ENCODE measurements at regions not wholly inside any gene's neighbourhood (a gene's known extent, or its start where the extent isn't known, plus 50 kb on each side); places are given as distances from the start of the nearest gene placed in this dataset.

- no peaks in the 10 kb centered on the region for H3K4me1 ChIP-seq (ENCODE audit: control insufficient read depth, insufficient read depth, low read length)
- H3K36me3 ChIP-seq (ENCODE audit: control insufficient read depth, insufficient read depth, low read length) = no peaks in the 10 kb centered on the region
- no peak overlapping the region for H3K4me3 ChIP-seq (ENCODE audit: low read depth, low read length)
- no peak overlapping the region for H3K9ac ChIP-seq (ENCODE audit: low read depth, low read length)
- H3K9me3 ChIP-seq (ENCODE audit: control insufficient read depth, insufficient read depth, low read length) = no peaks in the 10 kb centered on the region
- no peaks in the 10 kb centered on the region for H3K27me3 ChIP-seq (ENCODE audit: control insufficient read depth, insufficient read depth, low read length)
These were observed 941.2 kb downstream of the SUCLG1 start for GRCh38 chr2:83517727-83518368.

GRCh38 chr2:83516503-83516902, 942.6 kb downstream of the SUCLG1 start:
- no peaks in the 10 kb centered on the region for H3K9me3 ChIP-seq (ENCODE audit: control insufficient read depth, insufficient read depth, low read length)
- H3K4me1 ChIP-seq (ENCODE audit: control insufficient read depth, insufficient read depth, low read length) = no peaks in the 10 kb centered on the region
- no peak overlapping the region for H3K4me3 ChIP-seq (ENCODE audit: low read depth, low read length)
- H3K27me3 ChIP-seq (ENCODE audit: control insufficient read depth, insufficient read depth, low read length) = no peaks in the 10 kb centered on the region
- no peak overlapping the region for H3K9ac ChIP-seq (ENCODE audit: low read depth, low read length)
- no peaks in the 10 kb centered on the region for H3K36me3 ChIP-seq (ENCODE audit: control insufficient read depth, insufficient read depth, low read length)

- Histone ChIP-seq H3K9me3 (ENCODE audit: control insufficient read depth, insufficient read depth, low read length) (no peaks in the 10 kb centered on the region), H3K9ac (ENCODE audit: low read depth, low read length) (no peak overlapping the region), H3K4me1 (ENCODE audit: control insufficient read depth, insufficient read depth, low read length) (no peaks in the 10 kb centered on the region)
These were observed 971.6 kb downstream of the SUCLG1 start for GRCh38 chr2:83487451-83487850.

GRCh38 chr2:83481436-83481835, 977.6 kb downstream of the SUCLG1 start:
- no peaks in the 10 kb centered on the region for H3K4me1 ChIP-seq (ENCODE audit: control insufficient read depth, insufficient read depth, low read length)
- no peak overlapping the region for H3K4me3 ChIP-seq (ENCODE audit: low read depth, low read length)
- no peak overlapping the region for H3K9ac ChIP-seq (ENCODE audit: low read depth, low read length)
- H3K36me3 ChIP-seq (ENCODE audit: control insufficient read depth, insufficient read depth, low read length) = no peaks in the 10 kb centered on the region
- H3K27me3 ChIP-seq (ENCODE audit: control insufficient read depth, insufficient read depth, low read length) = no peaks in the 10 kb centered on the region
- no peaks in the 10 kb centered on the region for H3K9me3 ChIP-seq (ENCODE audit: control insufficient read depth, insufficient read depth, low read length)

More at GRCh38 chr2:83487451-83487850, 971.6 kb downstream of the SUCLG1 start:
- H3K4me3 ChIP-seq (ENCODE audit: low read depth, low read length) = no peak overlapping the region
- no peaks in the 10 kb centered on the region for H3K27me3 ChIP-seq (ENCODE audit: control insufficient read depth, insufficient read depth, low read length)
- H3K36me3 ChIP-seq (ENCODE audit: control insufficient read depth, insufficient read depth, low read length) = no peaks in the 10 kb centered on the region

- Histone ChIP-seq H3K9me3 (ENCODE audit: control insufficient read depth, insufficient read depth, low read length) (no peaks in the 10 kb centered on the region), H3K4me3 (ENCODE audit: low read depth, low read length) (no peak overlapping the region), H3K4me1 (ENCODE audit: control insufficient read depth, insufficient read depth, low read length) (no peaks in the 10 kb centered on the region), H3K9ac (ENCODE audit: low read depth, low read length) (no peak overlapping the region), H3K36me3 (ENCODE audit: control insufficient read depth, insufficient read depth, low read length) (no peaks in the 10 kb centered on the region), H3K27me3 (ENCODE audit: control insufficient read depth, insufficient read depth, low read length) (no peaks in the 10 kb centered on the region)
These were observed 981.0 kb downstream of the SUCLG1 start for GRCh38 chr2:83478037-83478436.

GRCh38 chr2:83475371-83475770, 983.7 kb downstream of the SUCLG1 start:
- no peaks in the 10 kb centered on the region for H3K36me3 ChIP-seq (ENCODE audit: control insufficient read depth, insufficient read depth, low read length)
- H3K27me3 ChIP-seq (ENCODE audit: control insufficient read depth, insufficient read depth, low read length) = no peaks in the 10 kb centered on the region
- no peak overlapping the region for H3K4me3 ChIP-seq (ENCODE audit: low read depth, low read length)
- no peak overlapping the region for H3K9ac ChIP-seq (ENCODE audit: low read depth, low read length)
- no peaks in the 10 kb centered on the region for H3K4me1 ChIP-seq (ENCODE audit: control insufficient read depth, insufficient read depth, low read length)
- no peaks in the 10 kb centered on the region for H3K9me3 ChIP-seq (ENCODE audit: control insufficient read depth, insufficient read depth, low read length)

GRCh38 chr2:83471655-83472054, 987.4 kb downstream of the SUCLG1 start:
- Histone ChIP-seq H3K27me3 (ENCODE audit: control insufficient read depth, insufficient read depth, low read length) (no peaks in the 10 kb centered on the region), H3K9me3 (ENCODE audit: control insufficient read depth, insufficient read depth, low read length) (no peaks in the 10 kb centered on the region), H3K4me3 (ENCODE audit: low read depth, low read length) (no peak overlapping the region), H3K9ac (ENCODE audit: low read depth, low read length) (no peak overlapping the region), H3K4me1 (ENCODE audit: control insufficient read depth, insufficient read depth, low read length) (no peaks in the 10 kb centered on the region), H3K36me3 (ENCODE audit: control insufficient read depth, insufficient read depth, low read length) (no peaks in the 10 kb centered on the region)

GRCh38 chr2:83470928-83471327, 988.2 kb downstream of the SUCLG1 start:
- Histone ChIP-seq H3K36me3 (ENCODE audit: control insufficient read depth, insufficient read depth, low read length) (no peaks in the 10 kb centered on the region), H3K27me3 (ENCODE audit: control insufficient read depth, insufficient read depth, low read length) (no peaks in the 10 kb centered on the region), H3K9ac (ENCODE audit: low read depth, low read length) (no peak overlapping the region), H3K4me1 (ENCODE audit: control insufficient read depth, insufficient read depth, low read length) (peaks cover 3% of the 10 kb centered on the region), H3K4me3 (ENCODE audit: low read depth, low read length) (no peak overlapping the region), H3K9me3 (ENCODE audit: control insufficient read depth, insufficient read depth, low read length) (no peaks in the 10 kb centered on the region)

- H3K9ac ChIP-seq (ENCODE audit: low read depth, low read length) = no peak overlapping the region
- no peak overlapping the region for H3K4me3 ChIP-seq (ENCODE audit: low read depth, low read length)
- no peaks in the 10 kb centered on the region for H3K36me3 ChIP-seq (ENCODE audit: control insufficient read depth, insufficient read depth, low read length)
- H3K27me3 ChIP-seq (ENCODE audit: control insufficient read depth, insufficient read depth, low read length) = no peaks in the 10 kb centered on the region
- H3K4me1 ChIP-seq (ENCODE audit: control insufficient read depth, insufficient read depth, low read length) = peaks cover 3% of the 10 kb centered on the region
- no peaks in the 10 kb centered on the region for H3K9me3 ChIP-seq (ENCODE audit: control insufficient read depth, insufficient read depth, low read length)
These were observed 994.6 kb downstream of the SUCLG1 start for GRCh38 chr2:83464444-83464843.

GRCh38 chr2:83462881-83463280, 996.2 kb downstream of the SUCLG1 start:
- H3K27me3 ChIP-seq (ENCODE audit: control insufficient read depth, insufficient read depth, low read length) = no peaks in the 10 kb centered on the region
- H3K9ac ChIP-seq (ENCODE audit: low read depth, low read length) = no peak overlapping the region
- no peaks in the 10 kb centered on the region for H3K9me3 ChIP-seq (ENCODE audit: control insufficient read depth, insufficient read depth, low read length)
- no peak overlapping the region for H3K4me3 ChIP-seq (ENCODE audit: low read depth, low read length)
- no peaks in the 10 kb centered on the region for H3K36me3 ChIP-seq (ENCODE audit: control insufficient read depth, insufficient read depth, low read length)
- H3K4me1 ChIP-seq (ENCODE audit: control insufficient read depth, insufficient read depth, low read length) = peaks cover 3% of the 10 kb centered on the region

- Histone ChIP-seq H3K9ac (ENCODE audit: low read depth, low read length) (no peak overlapping the region), H3K4me3 (ENCODE audit: low read depth, low read length) (no peak overlapping the region), H3K36me3 (ENCODE audit: control insufficient read depth, insufficient read depth, low read length) (no peaks in the 10 kb centered on the region), H3K27me3 (ENCODE audit: control insufficient read depth, insufficient read depth, low read length) (no peaks in the 10 kb centered on the region), H3K9me3 (ENCODE audit: control insufficient read depth, insufficient read depth, low read length) (no peaks in the 10 kb centered on the region), H3K4me1 (ENCODE audit: control insufficient read depth, insufficient read depth, low read length) (peaks cover 2% of the 10 kb centered on the region)
These were observed 997.9 kb downstream of the SUCLG1 start for GRCh38 chr2:83461135-83461534.

- H3K36me3 ChIP-seq (ENCODE audit: control insufficient read depth, insufficient read depth, low read length) = no peaks in the 10 kb centered on the region
- H3K4me3 ChIP-seq (ENCODE audit: low read depth, low read length) = no peak overlapping the region
- H3K9me3 ChIP-seq (ENCODE audit: control insufficient read depth, insufficient read depth, low read length) = no peaks in the 10 kb centered on the region
- no peak overlapping the region for H3K9ac ChIP-seq (ENCODE audit: low read depth, low read length)
- H3K4me1 ChIP-seq (ENCODE audit: control insufficient read depth, insufficient read depth, low read length) = no peaks in the 10 kb centered on the region
- no peaks in the 10 kb centered on the region for H3K27me3 ChIP-seq (ENCODE audit: control insufficient read depth, insufficient read depth, low read length)
These were observed 999.6 kb downstream of the SUCLG1 start for GRCh38 chr2:83459456-83459855.
